NCI-H2081 (cell line): ENCODE measurements at regions not wholly inside any gene's neighbourhood (a gene's known extent, or its start where the extent isn't known, plus 50 kb on each side); places are given as distances from the start of the nearest gene placed in this dataset.

ENCODE experiments used
- DNase-seq, 2 experiments: peaks; one replicate each; lab custom pipeline; 2025; lab: John Stamatoyannopoulos, UW

DNA sequence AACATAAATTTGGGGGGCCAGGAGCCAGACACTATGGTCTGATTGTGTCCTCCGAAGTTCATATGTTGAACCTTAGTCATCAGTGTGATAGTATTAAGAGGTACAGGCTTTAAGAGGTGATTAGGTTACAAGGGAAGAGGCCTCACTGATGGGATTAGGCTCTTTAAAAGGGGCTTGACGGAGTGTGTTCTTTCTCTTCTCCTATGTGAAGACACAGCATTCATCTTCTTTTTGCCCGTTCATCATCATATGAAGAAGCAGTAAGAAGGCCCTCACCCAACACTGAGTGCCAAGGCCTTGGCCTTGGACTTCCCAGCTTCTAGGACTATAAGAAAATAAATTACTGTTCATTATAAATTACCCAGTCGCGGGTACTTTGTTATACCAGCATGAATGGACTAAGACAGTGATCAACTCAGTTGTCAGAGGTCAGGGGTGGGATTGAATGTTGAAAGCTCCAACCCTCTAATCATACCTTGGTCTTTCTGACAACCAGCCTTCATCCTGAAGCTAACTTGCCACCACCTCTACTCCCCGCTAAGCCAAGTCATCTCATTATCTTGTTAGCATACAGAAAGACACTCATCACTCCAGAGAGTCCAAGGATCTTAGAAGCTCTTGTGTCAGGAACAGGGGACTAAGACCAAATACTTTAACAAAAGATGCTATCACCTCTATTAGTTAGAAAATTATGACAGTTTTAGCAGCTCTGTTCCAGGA lies 543.4 kb upstream of the DIPK2B start:
- no peak for DNase-seq

DNA sequence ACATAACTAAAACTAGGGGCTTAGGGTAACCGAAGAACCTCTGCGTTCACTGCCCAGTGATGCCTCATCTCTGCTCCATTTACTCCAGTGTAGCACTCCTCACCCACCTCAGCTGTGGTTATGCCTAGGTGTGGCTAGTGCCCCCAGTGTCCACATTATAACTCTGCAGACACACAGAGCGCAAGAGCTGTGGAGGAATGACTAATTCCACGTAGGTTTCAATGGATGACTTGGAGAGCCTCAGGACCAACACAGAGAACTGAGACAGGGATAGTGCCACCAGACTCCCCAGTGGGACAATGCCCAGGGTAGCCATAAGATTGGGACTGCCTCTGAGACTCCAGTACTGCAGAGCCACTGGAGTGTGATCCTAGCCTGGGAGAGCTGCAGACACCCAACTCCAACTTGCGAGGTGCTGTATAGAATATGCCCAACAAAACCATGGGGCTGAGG lies 542.4 kb upstream of the DIPK2B start:
- DNase-seq = no peak

DNA sequence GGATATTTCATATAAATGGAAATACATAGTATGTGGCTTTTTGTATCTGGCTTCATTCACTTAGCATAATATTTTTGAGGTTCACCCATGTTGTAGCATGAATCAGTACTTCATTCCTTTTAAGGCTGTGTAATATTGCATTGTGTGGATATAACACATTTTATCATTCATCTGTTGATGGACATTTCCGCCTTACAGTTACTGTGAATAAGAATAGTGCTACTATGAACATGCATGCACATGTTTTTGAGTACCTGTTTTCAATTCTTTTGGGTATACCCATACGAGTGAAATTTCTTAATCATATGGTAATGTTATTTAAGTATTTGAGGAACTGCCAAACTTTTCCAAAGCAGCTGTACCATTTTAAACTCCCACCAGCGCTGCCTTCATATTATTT lies 539.6 kb upstream of the DIPK2B start:
- no peak for DNase-seq

DNA sequence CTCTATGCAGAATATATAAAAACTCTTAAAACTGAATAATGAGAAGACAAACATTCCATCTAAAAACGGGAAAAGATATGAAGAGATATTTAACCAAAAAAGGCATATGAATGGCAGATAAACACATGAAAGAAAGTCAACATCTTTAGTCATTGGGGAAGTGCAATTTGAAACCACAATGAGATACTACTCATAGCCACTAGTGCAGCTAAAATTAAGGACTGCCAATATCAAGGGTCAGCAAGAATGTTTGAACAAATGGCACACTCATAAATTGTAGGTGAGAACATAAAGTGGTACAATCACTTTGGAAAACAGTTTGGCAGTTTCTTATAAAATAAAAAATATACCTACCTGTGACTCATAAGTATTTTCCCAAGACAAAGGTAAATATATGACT lies 534.9 kb upstream of the DIPK2B start:
- DNase-seq = no peak

DNA sequence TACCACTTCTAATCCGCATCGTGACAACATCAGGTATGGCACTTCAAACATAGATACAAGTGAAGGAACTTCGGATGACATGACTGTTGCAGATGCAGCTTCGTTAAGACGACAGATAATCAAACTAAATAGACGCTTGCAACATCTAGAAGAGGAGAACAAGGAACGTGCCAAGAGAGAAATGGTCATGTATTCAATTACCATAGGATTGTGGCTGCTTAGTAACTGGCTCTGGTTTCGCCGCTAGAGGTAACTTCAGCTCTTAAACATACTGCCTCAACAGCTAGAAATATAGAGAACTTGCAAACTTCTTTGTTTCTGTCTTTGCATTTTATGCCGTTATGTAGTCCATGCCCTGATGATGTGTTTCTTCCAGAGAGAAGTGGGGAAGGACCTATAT lies 530.8 kb upstream of the DIPK2B start:
- DNase-seq = no peak

DNA sequence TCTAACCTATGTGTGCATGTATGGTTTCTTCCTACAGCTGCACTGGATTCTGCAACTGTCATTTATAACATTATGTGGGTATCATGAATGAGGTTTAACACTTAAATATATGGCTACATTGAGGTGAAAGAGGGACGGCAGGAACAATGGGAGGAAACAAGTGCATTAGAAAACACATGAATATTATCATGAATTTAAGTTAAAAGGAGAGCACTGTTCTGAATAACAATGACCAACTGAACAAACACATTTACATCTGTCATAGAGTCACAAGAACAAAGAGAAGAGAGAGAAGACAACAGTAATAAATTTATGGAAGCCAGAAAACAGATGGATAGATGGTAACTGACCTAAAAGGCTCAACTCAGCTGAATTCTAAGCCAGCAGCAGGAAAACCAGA lies 527.1 kb upstream of the DIPK2B start:
- no peak for DNase-seq

DNA sequence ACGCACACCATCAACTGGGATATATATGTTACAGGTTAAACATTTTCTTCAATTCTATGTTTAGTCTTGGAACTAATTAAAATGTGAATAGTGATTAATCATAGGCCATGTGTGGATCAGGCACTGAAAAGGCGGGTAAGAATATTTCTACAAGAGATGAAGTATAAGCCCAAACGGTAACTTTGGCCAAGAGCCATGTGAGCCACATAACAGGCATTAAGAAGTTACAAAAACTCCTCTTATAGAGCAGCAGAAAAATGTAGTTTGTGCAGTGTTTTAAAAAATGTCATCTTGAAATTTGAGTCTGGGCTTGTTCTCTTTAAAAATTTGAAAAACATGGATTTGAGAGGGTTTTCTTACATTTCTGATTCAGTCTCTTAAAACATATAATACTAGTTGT lies 521.8 kb upstream of the DIPK2B start:
- no peak for DNase-seq

DNA sequence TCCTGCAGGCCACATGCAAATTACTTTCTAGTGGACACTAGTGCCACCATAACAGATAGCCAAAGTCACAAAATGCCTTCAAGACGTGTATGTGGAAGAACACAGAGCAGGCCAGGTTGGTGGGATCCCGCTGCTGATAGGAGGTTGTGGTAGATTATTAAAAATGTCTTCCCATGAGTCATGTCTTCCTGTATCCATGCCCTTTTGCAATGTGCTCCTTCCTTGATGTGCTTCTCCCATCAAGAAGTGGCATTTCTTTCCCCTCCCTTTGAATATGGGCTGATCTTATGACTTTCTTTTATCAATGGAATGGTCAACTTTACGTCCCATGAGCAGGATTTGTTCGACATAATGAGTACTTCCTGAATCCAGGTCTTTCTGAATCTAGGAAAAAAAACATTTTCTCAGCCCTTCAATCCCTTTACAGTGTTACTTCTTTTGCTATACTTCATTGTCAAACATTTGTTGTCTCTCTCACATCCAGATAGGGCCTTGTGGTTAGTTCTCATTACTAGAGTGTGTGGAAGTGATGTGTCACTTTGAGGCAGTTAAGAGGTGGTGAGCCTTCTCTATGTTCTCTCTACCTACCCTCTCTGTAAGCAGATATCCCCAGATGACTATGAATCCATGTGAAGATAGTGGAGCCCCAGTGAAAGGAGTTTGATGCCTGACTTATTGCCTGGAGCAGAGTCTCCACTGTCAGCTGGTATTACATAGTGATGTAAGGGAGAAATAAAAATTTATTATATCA lies 519.2 kb upstream of the DIPK2B start:
- no peak for DNase-seq

DNA sequence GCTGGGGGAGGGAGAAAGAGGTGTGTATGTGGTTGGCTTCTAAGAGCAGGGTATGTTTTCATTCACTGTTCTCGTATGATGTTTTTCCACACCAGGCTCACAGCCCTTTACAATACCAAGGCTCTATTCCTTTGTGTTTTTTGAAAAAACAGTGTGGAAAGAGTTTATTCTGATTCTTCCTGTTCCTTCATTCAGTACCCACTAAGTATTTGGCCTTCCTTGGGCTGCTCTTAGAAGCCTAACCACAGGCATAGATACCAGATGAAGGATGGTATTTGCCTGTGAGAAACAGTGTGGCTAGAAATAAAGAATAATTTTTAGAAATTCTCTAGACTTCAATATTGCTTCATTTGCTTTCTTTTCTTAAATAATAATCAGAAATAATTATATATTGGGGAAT lies 518.0 kb upstream of the DIPK2B start:
- DNase-seq = no peak

DNA sequence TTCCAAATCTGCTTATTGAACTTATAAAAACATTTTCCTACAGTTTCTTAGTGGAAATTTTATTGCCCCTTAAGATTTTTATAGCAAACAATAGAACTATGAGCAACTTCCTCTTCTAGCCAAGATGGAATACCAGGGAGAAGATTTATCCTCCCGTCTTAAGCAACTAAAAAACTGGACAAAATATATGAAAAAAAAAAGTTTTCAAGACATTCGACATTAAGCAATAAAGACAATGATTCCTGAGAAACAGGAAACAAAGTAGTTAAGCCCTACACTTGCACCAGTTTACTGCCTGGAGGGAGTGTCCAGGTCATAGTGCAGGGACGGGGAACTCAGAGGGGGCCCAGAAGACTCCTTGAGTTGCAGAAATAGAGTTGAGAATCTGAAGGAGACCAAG lies 516.1 kb upstream of the DIPK2B start:
- DNase-seq = no peak

DNA sequence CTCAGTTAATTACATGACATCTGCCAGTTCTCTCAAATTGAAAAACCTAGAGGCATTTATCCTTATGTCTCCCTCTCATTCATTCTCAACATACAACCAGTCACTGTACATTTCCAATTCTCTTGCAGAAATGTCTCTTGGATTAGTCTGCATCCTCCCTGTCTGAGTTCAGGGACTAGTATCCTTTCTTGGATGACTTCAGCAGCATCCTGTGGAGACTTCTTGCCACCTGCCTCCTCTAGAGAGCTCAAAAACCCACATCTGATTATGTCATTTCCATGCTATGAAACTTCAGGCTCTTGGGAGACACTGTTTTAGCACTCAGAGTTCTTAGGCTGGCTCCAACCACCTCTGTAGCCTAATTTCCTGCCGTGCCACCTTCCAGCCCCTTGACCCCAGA lies 515.1 kb upstream of the DIPK2B start:
- no peak for DNase-seq

DNA sequence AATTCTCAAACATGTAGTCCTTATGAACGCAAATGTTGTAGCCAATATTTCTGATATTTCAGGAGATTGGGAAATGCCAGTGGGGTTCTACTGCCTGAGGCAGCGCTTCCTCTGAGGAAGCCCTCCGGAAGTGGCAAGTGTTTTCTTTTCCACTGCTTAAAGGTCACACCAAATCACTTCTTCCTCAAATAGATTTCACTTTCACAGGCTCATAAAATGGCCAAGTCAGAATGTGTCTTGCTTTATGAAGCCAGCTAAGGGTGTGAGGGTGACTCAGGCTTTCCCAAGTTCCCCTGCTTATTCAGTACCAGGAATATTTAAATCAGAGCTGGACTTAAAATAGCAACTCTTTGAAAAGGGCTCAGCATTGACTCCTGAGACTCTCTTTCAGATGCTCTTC lies 514.2 kb upstream of the DIPK2B start:
- DNase-seq = no peak

DNA sequence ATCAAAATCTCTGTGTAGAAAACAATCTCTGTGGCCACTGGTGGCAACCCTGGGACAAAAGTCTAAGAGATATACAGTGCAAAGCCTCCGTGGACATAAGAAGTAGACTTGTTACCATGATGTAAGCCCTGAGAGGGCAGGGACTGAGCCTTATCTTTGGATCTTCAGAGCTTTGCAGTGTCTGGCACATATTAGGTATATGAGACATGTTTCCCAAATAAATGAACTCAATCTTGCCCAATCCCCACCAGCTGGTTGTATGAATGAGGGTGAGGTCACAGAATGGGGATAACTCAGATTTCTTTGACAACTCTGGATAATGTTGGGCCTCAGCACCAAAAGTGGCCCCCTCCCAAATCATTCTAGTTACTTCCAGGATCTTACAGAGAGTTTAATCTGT lies 511.4 kb upstream of the DIPK2B start:
- no peak for DNase-seq

DNA sequence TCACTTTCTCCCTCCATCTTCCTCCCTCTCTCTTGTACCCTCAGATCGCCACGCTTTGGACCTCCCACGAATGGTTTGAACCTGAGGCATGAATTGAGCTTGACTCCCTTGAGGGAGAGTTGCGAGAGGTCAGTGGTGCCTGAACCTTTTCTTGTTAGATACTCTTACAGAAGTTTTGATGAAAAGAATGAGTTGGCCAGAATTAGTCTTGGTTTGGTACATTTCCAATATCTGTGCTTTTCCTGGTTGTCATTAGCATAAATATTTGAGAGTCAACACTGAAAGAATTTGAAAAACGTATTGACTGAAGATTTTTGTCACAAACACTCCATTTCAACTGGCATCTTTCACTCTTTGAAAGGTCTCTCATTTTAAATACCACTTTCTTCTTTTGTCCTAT lies 510.6 kb upstream of the DIPK2B start:
- no peak for DNase-seq

DNA sequence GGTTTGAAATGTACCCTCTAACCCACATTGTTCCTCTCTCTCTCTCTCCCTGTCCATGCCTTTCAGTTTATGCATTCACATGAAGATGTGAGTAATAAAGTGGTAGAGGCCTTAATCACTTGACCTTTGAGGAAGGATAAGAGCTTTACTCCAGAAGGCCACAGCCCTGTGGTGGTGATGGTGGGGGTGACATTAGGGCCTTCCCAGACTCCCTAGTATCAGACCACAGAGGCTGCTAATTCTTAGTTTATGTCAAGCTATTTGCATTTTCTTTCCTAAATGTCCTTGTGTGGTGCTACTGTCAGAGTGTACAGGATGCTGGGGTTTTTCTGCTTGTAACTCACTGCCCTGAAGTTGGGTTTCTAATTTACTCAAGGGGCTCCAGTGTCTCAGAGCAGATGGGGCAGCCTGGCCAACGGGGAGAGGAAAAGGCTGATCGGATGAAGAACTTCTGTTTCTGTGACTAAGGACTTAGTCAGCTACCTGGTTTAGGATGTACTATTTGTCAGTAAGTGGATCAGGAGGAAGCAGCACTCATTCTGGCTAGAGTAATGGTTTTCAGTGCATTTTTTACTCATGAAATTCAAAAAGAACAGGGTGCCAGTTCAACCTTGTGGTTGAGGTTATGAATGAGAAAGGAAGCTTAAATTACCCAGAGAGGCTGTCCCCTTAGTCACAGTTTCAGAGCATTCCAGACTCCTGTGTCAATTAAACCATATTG lies 509.6 kb upstream of the DIPK2B start:
- no peak for DNase-seq

DNA sequence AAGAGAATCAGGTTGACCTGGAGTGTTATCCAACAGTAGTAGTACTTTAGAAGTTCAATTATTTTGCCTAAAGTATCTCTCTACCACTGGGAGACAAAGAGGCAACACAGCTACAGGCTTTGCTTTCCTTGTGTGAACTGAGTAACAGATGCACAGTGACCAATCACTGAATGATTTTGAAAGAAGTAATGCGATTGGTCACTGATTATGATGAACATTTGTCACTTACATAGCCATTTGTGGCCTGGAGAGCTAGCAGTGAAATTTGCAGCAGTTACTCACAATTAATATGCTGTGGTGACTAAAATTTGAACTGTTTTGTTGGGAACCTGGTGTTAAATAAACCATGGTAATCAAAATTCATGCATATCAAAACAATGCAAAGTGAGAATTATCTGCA lies 508.7 kb upstream of the DIPK2B start:
- no peak for DNase-seq

DNA sequence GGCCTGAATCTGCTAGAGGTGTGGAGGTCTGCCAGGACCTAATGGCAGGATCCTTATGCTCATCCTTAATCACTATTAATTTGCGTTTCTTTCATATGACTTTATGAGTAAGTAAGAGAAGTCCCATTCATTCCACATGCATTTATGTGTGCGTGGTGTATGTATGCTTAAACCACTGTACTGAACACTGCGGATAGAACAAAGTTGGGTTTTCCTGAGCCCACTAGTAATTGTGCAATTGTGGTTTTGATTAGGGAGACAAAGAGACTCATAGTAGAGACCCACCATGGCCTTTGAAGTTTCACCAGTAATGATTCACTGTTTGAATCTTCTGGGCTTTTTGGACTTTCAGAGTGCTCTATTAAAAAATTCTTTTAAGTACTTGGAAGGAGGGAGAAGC lies 498.5 kb upstream of the DIPK2B start:
- no peak for DNase-seq

DNA sequence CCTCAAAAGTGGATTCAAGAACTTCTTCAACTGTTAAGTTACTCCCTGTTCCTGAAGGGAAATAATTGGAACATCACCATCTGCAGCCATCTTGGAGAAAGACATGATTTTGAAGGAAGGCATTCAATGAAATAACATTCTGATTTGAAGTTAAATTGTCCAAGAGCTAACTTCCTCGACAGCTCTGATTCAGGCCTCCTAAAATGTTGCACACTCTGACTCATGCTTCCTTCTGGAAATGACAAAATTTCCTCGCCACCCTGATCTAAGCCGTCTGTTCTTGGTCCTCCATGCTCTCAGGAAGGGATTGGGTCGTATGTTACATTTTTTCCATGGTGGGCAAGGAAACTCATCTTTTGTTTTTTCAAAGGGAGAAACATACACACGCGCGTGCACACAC lies 496.9 kb upstream of the DIPK2B start:
- no peak for DNase-seq

DNA sequence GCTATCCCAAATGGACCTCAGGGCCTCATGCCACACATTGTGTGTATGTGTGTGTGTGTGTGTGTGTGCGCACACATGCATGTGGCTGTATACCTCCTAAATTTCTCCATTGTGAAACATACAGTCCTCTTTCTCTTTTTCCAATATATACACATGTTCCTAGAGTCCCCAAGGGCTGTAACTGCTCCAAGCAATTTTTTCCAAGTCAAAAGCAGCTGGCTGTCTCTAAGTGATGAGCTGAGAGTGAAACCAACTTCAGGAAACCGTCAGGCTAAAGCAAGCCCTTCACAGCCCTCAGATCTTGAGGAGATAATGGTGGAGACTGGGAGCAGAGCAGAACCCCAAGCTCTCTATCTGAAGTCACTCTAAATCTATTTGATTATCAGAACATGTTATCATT lies 496.1 kb upstream of the DIPK2B start:
- no peak for DNase-seq

DNA sequence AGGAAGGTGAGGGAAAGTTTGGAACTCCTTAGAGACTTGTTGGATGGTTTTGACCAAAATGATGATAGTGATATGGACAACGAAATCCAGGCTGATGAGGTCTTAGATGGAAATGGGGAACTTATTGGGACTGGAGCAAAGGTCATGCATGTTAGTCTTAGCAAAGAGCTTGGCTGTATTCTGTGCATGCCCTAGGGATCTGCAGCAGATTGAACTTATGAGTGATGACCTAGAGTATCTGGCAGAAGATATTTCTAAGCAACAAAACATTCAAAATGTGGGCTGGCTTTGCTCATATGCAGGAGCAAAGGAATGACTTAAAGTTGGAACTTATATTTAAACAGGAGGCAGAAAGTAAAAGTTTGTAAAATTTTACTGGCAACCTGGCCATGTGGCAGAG lies 489.3 kb upstream of the DIPK2B start:
- no peak for DNase-seq

DNA sequence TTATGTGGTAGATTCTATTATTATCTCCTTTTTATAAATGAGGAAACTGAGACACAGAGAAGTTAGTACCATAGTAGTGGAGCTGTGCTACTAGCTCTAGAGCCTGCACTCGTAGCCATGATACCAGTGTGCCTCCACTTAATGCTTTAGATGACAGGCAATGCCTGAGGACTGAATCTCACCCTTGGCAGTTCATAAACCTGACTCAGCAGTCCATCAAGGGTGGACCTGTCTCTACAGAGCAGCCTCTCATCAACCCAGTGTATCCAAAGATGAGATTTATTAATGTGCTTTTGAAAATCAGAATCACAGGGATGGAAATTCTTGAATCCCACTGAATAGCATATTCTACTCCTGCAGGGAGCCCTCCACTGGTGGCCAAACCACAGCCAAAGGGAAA lies 483.2 kb upstream of the DIPK2B start:
- DNase-seq = no peak

DNA sequence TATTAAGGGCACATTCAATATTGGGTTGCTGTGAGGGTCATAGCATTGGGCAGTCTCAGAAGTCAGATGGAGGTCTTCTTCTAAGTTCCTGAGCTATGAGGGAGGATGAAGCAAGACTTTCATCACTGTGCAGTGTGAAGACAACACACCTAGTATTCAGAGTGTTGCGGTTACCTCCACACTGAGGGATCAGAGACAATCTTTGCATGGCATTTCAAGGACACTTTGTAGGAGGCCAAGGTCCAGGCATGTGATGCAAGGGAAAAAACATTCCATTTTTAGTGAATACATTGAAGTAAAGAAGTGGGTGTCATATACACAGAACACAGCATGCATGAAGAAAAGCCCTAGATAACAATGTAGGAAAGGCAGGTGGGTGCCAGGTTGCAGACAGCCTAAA lies 481.2 kb upstream of the DIPK2B start:
- DNase-seq = no peak

DNA sequence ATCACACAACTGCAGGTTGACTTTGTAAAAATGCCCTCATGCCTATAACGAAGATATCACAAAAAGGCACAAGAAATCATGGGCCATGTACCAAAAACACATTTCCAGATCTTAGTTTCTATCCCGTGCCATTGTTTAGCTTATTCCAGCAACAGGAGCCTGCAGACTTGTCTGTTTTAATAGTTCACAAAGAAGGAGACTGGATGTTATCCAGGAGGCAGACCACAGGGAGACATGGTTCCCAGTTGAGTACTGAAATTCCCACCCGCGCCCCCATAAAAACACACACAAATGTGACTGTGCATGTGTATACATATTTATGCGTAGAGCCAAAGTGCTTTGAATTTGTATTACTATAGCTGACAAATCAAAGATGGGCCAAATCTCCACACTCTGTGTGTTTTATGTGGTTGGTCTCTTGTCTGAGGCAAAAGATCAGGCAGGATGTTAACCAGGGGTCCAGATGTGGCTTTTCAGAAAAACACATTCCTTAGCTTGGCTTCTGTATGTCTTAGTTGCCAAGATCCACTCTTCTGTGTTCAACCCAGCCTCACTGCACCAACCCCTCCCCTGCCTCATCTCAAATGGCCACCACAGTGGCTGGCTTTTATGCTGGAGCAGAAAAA lies 469.2 kb upstream of the DIPK2B start:
- DNase-seq = no peak
